ENCODE measurements at regions not wholly inside any gene's neighbourhood (a gene's known extent, or its start where the extent isn't known, plus 50 kb on each side); places are given as distances from the start of the nearest gene placed in this dataset.

GRCh38 chr14:22472466-22472865 lies 116.6 kb downstream of the DAD1 start:
- Histone ChIP-seq H4K91ac (ENCODE audit: insufficient read depth, low read depth, low read length) (no peak overlapping the region), H3K4me3 (ENCODE audit: insufficient read depth, low read depth, low read length) (no peak overlapping the region), H2AFZ (replicated peaks; ENCODE audit: low read length, poor library complexity) (no peak overlapping the region), H2BK5ac (ENCODE audit: low read depth, low read length, poor library complexity, severe bottlenecking) (no peak overlapping the region), H3K36me3 (ENCODE audit: control insufficient read depth, insufficient read depth, low read length) (no peaks in the 10 kb centered on the region), H4K8ac (ENCODE audit: low read depth in 2 of 2, low read length in 2 of 2) (no peak overlapping the region), H3K27ac (ENCODE audit: insufficient read depth, low read length) (no peak overlapping the region), H2BK15ac (ENCODE audit: low read depth, low read length) (no peak overlapping the region), H3K9ac (ENCODE audit: low read depth, low read length) (no peak overlapping the region), H4K20me1 (ENCODE audit: insufficient read depth, low read length) (no peaks in the 10 kb centered on the region), H3K79me1 (ENCODE audit: low read depth in 1 of 2, low read length in 2 of 2) (no peaks in the 10 kb centered on the region), H3K4me2 (ENCODE audit: low read depth, low read length) (no peak overlapping the region), H3K23ac (ENCODE audit: low read depth, low read length) (no peak overlapping the region), H2BK120ac (ENCODE audit: low read depth, low read length) (no peak overlapping the region), H2AK9ac (replicated peaks; ENCODE audit: low read depth, low read length, poor library complexity) (no peak overlapping the region), H3K18ac (ENCODE audit: low read depth, low read length) (no peak overlapping the region), H3K14ac (replicated peaks; ENCODE audit: low read depth, low read length) (no peak overlapping the region), H4K5ac (ENCODE audit: low read depth, low read length) (no peak overlapping the region), H3K9me1 (ENCODE audit: insufficient read depth, low read length) (no peaks in the 10 kb centered on the region), H3K4ac (ENCODE audit: low read depth, low read length) (no peak overlapping the region), H3K27me3 (ENCODE audit: control insufficient read depth, insufficient read depth, low read length) (peaks cover 33% of the 10 kb centered on the region), H3K56ac (ENCODE audit: extremely low read depth, insufficient read depth, low read length) (no peak overlapping the region), H3K9me3 (ENCODE audit: control insufficient read depth, insufficient read depth, low read length) (no peaks in the 10 kb centered on the region), H2BK20ac (ENCODE audit: low read depth, low read length) (no peak overlapping the region), H3K4me1 (ENCODE audit: control insufficient read depth, insufficient read depth, low read length) (no peaks in the 10 kb centered on the region), H2AK5ac (ENCODE audit: low read depth, low read length) (no peak overlapping the region)
- CTCF ChIA-PET: interaction anchor here (1.0 to 1.6 kb wide), 2 partner anchors 82 to 90 kb away, joined by 3 to 6 read pairs; no protein-coding TSS in a partner anchor
- in situ Hi-C loops (cut with MboI; ENCODE audit: low sequenced_read_pairs): loop anchor here (5.0 kb wide), 1 partner anchor 80 kb away; no protein-coding TSS in a partner anchor
- dilution Hi-C loops (cut with HindIII; ENCODE audit: low sequenced_read_pairs, unreplicated experiment): no loop called here
- no TSS peak for BruUV-seq (replicated peaks)
- WGBS, 2 experiments (ENCODE audit: extremely low coverage in 2 of 2, insufficient read length in 1 of 2): 63% methylated on average over 2 of the region's 2 CpGs; no CpG with 5 or more reads in 1 of the 2 experiments
- DNase-seq: no peak
- TF ChIP-seq ELK1 (IDR thresholded peaks at IDR 0.05; ENCODE audit: borderline replicate concordance, low read depth, low read length) (no peak), CTCF (conservative IDR thresholded peaks at IDR 0.05; ENCODE audit: low read depth, low read length) (no peak)
- intact Hi-C loops (cut with micrococcal nuclease): no loop called here
- POLR2A ChIA-PET (ENCODE audit: unreplicated experiment): interaction anchor here (0.6 kb wide), 1 partner anchor 1100 kb away, joined by 4 read pairs; no protein-coding TSS in a partner anchor
- ATAC-seq (ENCODE audit: low read depth): no peak

All from IMR-90 (cell line).